ENCODE measurements at regions not wholly inside any gene's neighbourhood (a gene's known extent, or its start where the extent isn't known, plus 50 kb on each side); places are given as distances from the start of the nearest gene placed in this dataset.

- Histone ChIP-seq H3K36me3 (ENCODE audit: control insufficient read depth, low read length) (no peaks in the 10 kb centered on the region), H3K4me1 (ENCODE audit: control insufficient read depth, low read length) (no peaks in the 10 kb centered on the region), H3K4me2 (ENCODE audit: low read length) (no peak overlapping the region), H3K9me2 (replicated peaks; ENCODE audit: control insufficient read depth, low read length) (no peaks in the 10 kb centered on the region), H3K27me3 (ENCODE audit: control insufficient read depth, low read length) (no peaks in the 10 kb centered on the region), H3K4me3 (ENCODE audit: low read length) (no peak overlapping the region), H3F3A (ENCODE audit: control insufficient read depth, insufficient read depth) (no peaks in the 10 kb centered on the region), H4K20me1 (ENCODE audit: control insufficient read depth, insufficient read depth, low read depth, low read length) (no peaks in the 10 kb centered on the region), H3K9me3 (ENCODE audit: control insufficient read depth, insufficient read depth, low read length) (no peaks in the 10 kb centered on the region), H3K79me2 (ENCODE audit: control insufficient read depth, low read length) (no peaks in the 10 kb centered on the region), H3K27ac (ENCODE audit: low read depth, low read length) (no peak overlapping the region)
- TF ChIP-seq CTCF (IDR thresholded peaks at IDR 0.05; ENCODE audit: low read depth, low read length, poor library complexity, severe bottlenecking): no peak
- no peak for TF ChIP-seq EZH2phosphoT487 (IDR thresholded peaks at IDR 0.05; ENCODE audit: borderline replicate concordance, low read length)
Measured at GRCh38 chr3:68136411-68136810, 482.0 kb upstream of the SUCLG2 start.

GRCh38 chr3:68135067-68135466 is 480.7 kb upstream of the SUCLG2 start:
- Histone ChIP-seq H3K79me2 (ENCODE audit: control insufficient read depth, low read length) (no peaks in the 10 kb centered on the region), H3K4me3 (ENCODE audit: low read length) (no peak overlapping the region), H3K4me2 (ENCODE audit: low read length) (no peak overlapping the region), H3F3A (ENCODE audit: control insufficient read depth, insufficient read depth) (no peaks in the 10 kb centered on the region), H3K9me3 (ENCODE audit: control insufficient read depth, insufficient read depth, low read length) (no peaks in the 10 kb centered on the region), H3K27me3 (ENCODE audit: control insufficient read depth, low read length) (no peaks in the 10 kb centered on the region), H3K9me2 (replicated peaks; ENCODE audit: control insufficient read depth, low read length) (no peaks in the 10 kb centered on the region), H4K20me1 (ENCODE audit: control insufficient read depth, insufficient read depth, low read depth, low read length) (no peaks in the 10 kb centered on the region), H3K36me3 (ENCODE audit: control insufficient read depth, low read length) (no peaks in the 10 kb centered on the region), H3K27ac (ENCODE audit: low read depth, low read length) (no peak overlapping the region), H3K4me1 (ENCODE audit: control insufficient read depth, low read length) (no peaks in the 10 kb centered on the region)
- TF ChIP-seq CTCF (IDR thresholded peaks at IDR 0.05; ENCODE audit: low read depth, low read length, poor library complexity, severe bottlenecking) (no peak), EZH2phosphoT487 (IDR thresholded peaks at IDR 0.05; ENCODE audit: borderline replicate concordance, low read length) (no peak)

GRCh38 chr3:68129065-68129464 is 474.7 kb upstream of the SUCLG2 start:
- Histone ChIP-seq H3K9me2 (replicated peaks; ENCODE audit: control insufficient read depth, low read length) (no peaks in the 10 kb centered on the region), H3K4me1 (ENCODE audit: control insufficient read depth, low read length) (no peaks in the 10 kb centered on the region), H3K4me2 (ENCODE audit: low read length) (no peak overlapping the region), H3K4me3 (ENCODE audit: low read length) (no peak overlapping the region), H3K27ac (ENCODE audit: low read depth, low read length) (no peak overlapping the region), H4K20me1 (ENCODE audit: control insufficient read depth, insufficient read depth, low read depth, low read length) (no peaks in the 10 kb centered on the region), H3K27me3 (ENCODE audit: control insufficient read depth, low read length) (no peaks in the 10 kb centered on the region), H3K36me3 (ENCODE audit: control insufficient read depth, low read length) (no peaks in the 10 kb centered on the region), H3F3A (ENCODE audit: control insufficient read depth, insufficient read depth) (no peaks in the 10 kb centered on the region), H3K79me2 (ENCODE audit: control insufficient read depth, low read length) (no peaks in the 10 kb centered on the region), H3K9me3 (ENCODE audit: control insufficient read depth, insufficient read depth, low read length) (peaks cover 3% of the 10 kb centered on the region; the same call in 1 of the 2 replicates)
- TF ChIP-seq EZH2phosphoT487 (IDR thresholded peaks at IDR 0.05; ENCODE audit: borderline replicate concordance, low read length) (no peak), CTCF (IDR thresholded peaks at IDR 0.05; ENCODE audit: low read depth, low read length, poor library complexity, severe bottlenecking) (no peak)

- no peaks in the 10 kb centered on the region for H3K9me2 ChIP-seq (replicated peaks; ENCODE audit: control insufficient read depth, low read length)
- no peak overlapping the region for H3K4me2 ChIP-seq (ENCODE audit: low read length)
- no peaks in the 10 kb centered on the region for H3F3A ChIP-seq (ENCODE audit: control insufficient read depth, insufficient read depth)
- no peaks in the 10 kb centered on the region for H4K20me1 ChIP-seq (ENCODE audit: control insufficient read depth, insufficient read depth, low read depth, low read length)
- no peaks in the 10 kb centered on the region for H3K79me2 ChIP-seq (ENCODE audit: control insufficient read depth, low read length)
- no peaks in the 10 kb centered on the region for H3K36me3 ChIP-seq (ENCODE audit: control insufficient read depth, low read length)
- H3K4me3 ChIP-seq (ENCODE audit: low read length): no peak overlapping the region
- H3K27ac ChIP-seq (ENCODE audit: low read depth, low read length): no peak overlapping the region
- peaks cover 3% of the 10 kb centered on the region; the same call in 1 of the 2 replicates for H3K9me3 ChIP-seq (ENCODE audit: control insufficient read depth, insufficient read depth, low read length)
- H3K4me1 ChIP-seq (ENCODE audit: control insufficient read depth, low read length): no peaks in the 10 kb centered on the region
- H3K27me3 ChIP-seq (ENCODE audit: control insufficient read depth, low read length): no peaks in the 10 kb centered on the region
- TF ChIP-seq EZH2phosphoT487 (IDR thresholded peaks at IDR 0.05; ENCODE audit: borderline replicate concordance, low read length) (no peak), CTCF (IDR thresholded peaks at IDR 0.05; ENCODE audit: low read depth, low read length, poor library complexity, severe bottlenecking) (no peak)
Measured at GRCh38 chr3:68123231-68123630, 468.8 kb upstream of the SUCLG2 start.
